ENCODE measurements at regions not wholly inside any gene's neighbourhood (a gene's known extent, or its start where the extent isn't known, plus 50 kb on each side); places are given as distances from the start of the nearest gene placed in this dataset.

DNA sequence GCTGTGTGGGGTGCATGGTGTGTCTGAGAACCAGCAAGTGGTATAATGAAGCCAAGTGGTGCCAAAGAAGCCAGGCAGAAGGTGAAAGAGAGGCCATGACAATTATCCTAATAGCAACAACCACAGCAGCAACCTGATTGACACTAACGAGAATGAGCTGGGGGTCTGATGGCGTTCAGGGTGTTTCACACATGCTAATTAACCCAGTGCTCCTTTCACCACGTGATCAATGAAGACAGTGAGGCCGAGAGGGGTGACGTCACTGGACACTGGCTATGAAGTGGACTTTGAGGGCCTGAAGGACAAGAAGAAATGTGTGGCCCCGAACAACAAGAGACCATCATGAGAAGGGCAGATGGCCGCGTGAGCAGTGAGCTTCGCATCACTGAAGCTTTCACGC lies 364.4 kb upstream of the ID2 start:
- TF ChIP-seq CTCF (conservative IDR thresholded peaks at IDR 0.05; ENCODE audit: low read depth, low read length) (no peak), EZH2 (IDR thresholded peaks at IDR 0.05; ENCODE audit: borderline replicate concordance, low read depth, low read length, poor library complexity, severe bottlenecking) (no peak)
